Stimulated activated CD4-positive, alpha-beta T cell treated with anti-CD3 and anti-CD28 coated beads, Interleukin-12 subunit alpha, Interleukin-12 subunit beta, amount 100 ng/mL, for 24 hours (primary cell): ENCODE measurements at regions not wholly inside any gene's neighbourhood (a gene's known extent, or its start where the extent isn't known, plus 50 kb on each side); places are given as distances from the start of the nearest gene placed in this dataset.
"Not testable (repeated sequence)": the region's sequence is repeated elsewhere in the genome, so short reads cannot be mapped to it uniquely, and the experiment has no call there.

Experiments used
- DNase-seq, 2 experiments: peaks; one replicate each; pipeline ENCODE4 v3.0.0-alpha.2; 2020; ENCODE audit warnings: low read depth in 2 of 2

DNA sequence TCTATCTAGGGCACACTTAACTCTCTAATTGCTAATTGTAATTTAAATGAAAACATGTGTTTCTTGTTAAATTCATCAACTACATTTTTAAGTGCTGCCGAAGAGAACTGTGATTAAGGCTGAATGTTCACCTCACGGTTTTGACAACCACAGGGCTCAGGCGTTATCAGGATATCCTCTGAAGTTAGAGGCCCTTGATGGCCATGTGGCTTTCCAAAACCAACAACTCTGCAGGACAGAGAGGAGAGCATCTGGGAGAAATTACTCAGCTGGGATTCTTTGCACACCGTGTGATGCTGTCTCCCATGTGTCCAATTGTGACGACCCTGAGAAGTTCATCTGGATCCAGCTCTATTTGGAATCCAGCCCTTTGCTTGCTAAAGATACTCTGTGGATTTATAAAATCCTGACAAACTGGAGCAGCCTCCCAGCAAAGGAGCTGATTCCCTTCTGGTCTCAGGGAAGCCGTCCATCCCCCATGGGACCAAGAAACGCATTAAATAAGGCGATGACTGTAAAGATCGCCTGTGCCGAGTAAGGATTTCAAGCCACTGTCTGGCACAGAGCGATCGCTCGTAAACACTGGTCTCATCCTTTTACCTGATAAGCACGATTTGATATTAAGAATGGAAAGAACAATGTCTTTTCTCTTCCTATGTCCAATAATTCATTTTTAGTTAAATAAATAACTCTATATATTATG lies 401.1 kb downstream of the CD83 start:
- DNase-seq: no peak

DNA sequence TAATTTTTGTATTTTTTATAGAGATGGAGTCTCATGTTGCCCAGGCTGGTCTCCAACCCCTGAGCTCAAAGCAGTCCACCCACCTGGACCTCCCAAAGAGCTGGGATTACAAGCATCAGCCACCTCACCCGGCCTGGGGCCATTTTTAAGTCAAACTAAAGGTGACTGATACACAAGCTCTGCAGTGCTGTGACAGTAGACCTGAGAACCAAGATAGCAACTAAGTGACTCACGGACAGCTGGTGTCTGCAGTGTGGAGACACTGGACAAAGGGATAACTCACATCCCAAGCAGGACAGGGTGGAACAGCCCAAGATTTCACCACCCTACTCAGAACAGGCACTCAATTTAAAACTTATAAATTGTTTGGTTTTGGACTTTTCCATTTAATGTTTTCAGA lies 402.5 kb downstream of the CD83 start:
- no peak for DNase-seq

GRCh38 chr6:14520536-14520935 lies 403.0 kb downstream of the CD83 start:
- no peak for DNase-seq

- no peak for DNase-seq
Measured at GRCh38 chr6:14521141-14521540, 403.6 kb downstream of the CD83 start.

GRCh38 chr6:14521861-14522260 lies 404.3 kb downstream of the CD83 start:
- DNase-seq: not testable (repeated sequence)

GRCh38 chr6:14524319-14524718 lies 406.7 kb downstream of the CD83 start:
- no peak for DNase-seq

- no peak for DNase-seq
Measured at GRCh38 chr6:14530385-14530784, 412.8 kb downstream of the CD83 start.

GRCh38 chr6:14533446-14533845 lies 415.9 kb downstream of the CD83 start:
- DNase-seq: no peak

DNA sequence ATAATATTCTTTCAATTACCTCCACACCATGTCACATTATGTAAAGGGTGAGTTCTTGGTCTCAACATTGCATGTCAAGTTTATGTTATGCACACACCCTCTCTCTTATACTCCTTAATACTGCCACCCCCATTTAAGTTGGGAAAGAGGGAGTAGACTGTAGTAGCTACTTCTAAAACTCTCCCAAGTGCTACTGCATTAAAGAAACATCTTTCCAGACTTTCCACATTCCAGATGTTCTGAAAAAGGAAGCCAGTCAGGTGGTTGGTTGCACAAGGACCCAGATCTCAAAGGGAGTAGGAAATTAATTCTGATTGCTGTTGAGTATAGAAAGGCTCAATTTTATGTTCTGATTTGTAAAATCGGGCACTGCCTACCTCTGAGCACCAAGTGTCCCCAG lies 419.5 kb downstream of the CD83 start:
- DNase-seq: no peak

DNA sequence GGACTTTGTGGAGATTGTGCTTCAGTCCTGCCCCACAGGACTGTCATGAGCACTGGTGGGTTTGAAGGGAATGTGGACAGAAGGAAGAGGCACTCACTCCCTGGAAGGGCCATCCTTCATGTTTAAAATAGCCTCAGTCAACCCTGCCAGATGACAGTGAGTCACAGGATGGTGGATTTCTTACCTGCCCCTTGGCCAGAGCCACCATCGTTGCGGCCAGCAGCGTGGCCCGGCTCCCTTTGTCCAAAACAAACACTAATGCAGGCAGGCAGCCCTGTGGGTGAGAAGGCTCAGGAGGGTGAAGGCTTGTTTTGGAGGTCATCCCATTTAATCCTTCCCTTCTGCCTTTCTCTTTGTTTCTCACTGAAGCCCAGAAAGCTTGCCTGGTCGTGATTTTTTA lies 422.7 kb downstream of the CD83 start:
- DNase-seq: no peak

- DNase-seq: no peak
Measured at GRCh38 chr6:14540810-14541540, 423.4 kb downstream of the CD83 start.

- DNase-seq: peak; percentile 61 to 62
Measured at GRCh38 chr6:14542670-14543366, 425.2 kb downstream of the CD83 start.

DNA sequence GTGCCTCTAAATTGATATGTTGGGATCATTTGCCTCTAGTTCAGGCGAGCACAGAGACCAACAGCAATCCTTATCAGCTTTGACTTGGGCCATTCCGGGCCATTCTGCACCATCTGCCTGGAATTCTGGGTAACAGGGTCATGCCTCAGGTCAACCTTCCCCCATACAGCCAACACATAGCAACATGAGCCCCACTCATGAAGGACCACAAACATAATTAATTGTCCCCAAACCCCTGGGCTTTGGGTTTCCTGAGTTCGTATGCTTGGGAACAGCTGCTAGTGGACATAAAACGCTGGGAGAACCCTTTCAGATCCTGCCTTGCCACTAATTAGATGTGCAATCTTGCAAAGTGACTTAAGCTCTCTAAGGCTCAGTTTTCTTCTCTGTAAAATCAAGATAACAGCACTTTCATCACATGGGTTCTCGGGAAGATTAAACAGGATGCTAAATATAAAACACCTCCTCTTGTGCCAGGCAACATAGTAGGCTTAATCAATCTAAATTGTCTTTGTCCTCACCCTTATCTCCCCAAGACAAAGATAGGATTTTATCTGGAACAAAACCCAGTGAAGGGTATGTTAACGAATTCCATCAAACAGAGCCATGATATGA lies 426.5 kb downstream of the CD83 start:
- DNase-seq: no peak

DNA sequence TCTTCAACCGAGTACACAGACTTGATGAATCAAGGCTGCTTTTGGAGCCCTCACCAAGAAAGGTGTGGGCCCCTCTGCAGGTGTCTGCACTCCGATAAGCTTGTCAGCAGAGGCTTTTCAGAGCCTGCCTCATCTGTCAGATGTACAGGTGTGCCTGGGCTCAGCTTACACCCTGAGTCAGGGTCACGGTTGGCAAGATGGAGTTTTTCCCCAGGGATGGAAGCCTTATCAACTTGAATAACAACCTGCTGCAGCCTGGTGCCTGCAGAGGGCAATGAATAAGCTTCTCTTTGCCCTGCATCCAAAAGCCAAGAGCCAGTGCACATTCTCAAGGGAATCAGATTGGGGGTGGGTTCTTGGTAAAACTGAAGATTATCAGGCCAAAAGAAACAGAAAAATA lies 427.1 kb downstream of the CD83 start:
- DNase-seq: no peak

DNA sequence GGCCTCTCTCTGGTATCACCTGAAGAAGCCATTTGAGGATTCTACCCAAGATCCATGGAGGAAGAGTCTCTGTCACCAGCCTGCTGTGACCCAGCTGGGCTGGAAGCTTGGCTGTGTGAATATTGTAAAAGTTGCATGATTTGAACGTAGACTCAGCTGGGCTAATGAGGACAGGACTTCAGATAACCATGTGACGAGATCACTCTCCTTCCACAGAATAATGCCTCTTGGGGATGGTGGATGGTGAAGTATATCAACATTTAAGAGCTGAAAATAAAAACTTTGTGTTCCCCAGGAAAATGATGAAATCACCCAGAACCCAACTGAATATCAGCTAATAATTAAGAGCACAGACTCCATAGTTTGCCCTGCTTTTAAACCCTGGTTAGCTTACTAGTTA lies 427.9 kb downstream of the CD83 start:
- DNase-seq: no peak

DNA sequence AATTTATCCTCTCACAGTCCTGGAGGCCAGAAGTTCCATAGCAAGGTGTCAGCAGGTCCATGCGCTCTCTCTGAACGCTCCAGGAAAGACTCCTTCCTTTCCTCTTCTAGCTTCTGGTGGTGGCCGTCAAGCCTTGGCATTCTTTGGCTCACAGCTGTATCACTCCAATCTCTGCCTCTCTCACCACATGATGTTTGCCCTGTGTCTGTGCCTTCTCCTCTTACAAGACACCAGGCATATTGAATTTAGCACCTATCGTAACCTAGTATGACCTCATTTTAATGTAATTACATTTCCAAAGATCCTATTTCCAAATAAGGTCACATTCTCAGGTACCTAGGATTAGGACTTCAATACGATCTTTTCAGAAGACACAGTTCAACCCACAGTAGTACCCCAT lies 428.5 kb downstream of the CD83 start:
- DNase-seq: no peak

- no peak for DNase-seq
Measured at GRCh38 chr6:14547284-14547998, 429.9 kb downstream of the CD83 start.

DNA sequence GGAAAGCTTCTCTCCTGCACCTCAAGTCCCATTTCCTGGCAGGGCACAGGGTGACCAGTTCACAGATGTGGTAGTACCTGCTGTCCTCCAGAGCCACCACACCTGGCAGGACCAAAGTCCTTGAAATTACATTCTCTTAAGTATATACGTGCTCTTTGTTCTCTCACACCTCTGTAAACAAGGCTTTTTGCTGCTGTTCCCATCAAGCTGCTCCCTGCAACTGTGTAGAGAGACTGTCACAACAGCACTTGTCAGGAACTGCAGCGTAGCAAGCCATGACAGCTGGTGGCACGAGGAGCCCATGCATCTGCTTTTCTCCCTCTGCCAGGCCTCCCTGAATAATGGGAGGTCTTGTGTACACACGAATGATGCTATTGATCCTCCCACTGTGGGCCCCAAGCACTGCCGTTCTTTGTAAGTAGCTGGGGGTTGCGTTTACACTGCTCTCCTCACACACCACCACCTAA lies 431.8 kb downstream of the CD83 start:
- DNase-seq: no peak

- DNase-seq: no peak
Measured at GRCh38 chr6:14549871-14550270, 432.3 kb downstream of the CD83 start.

DNA sequence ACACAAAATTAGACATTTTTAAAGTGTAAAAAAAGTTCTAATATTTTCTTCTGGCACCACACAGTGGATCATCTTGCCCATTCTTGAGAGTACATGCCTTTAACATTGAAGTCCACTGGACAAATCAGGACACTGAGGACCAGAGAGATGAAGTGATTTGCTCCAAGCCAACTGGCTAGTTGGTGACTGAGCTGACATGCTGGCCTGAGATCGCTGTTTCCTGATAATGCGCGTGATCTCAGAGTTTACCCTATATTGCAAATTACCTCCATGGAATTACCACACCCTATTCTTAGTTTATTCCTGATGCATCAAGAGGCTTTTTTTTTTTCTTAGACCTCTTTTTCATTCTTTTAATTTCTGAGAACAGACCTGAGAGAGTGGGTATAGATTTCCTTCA lies 432.8 kb downstream of the CD83 start:
- no peak for DNase-seq

DNA sequence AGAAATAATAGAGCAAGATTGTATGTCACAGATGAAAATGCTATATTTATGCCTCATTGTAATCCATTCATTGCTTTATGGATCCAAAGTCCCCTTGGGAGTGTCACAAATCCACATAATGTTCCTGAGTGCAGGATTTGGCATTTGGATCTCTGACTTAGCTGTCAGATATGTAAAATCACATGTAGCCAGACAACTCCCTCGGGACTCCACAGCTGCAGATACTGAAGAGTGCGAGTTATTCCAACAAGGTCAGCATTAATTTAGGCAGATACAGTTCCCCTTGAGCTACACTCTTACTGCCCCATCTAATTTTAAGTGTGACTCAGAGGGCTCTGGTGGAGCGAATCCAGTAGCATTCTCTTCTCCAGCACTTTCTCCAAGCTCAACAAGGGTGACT lies 433.2 kb downstream of the CD83 start:
- no peak for DNase-seq

DNA sequence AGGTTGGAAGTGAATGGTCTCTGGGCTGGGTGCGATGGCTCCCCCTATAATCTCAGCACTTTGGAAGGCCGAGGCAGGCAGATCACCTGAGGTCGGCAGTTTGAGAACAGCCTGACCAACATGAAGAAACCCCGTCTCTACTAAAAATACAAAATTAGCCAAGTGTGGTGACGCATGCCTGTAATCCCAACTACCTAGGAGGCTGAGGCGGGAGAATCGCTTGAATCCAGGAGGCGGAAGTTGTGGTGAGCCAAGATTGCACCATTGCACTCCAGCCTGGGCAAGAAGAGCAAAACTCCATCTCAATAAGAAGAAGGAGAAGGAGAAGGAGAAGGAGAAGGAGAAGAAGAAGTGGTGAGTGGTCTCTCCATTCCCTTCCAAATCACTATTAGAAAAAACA lies 434.0 kb downstream of the CD83 start:
- DNase-seq: not testable (repeated sequence)
